Endothelial cell of umbilical vein (primary cell): ENCODE measurements at regions not wholly inside any gene's neighbourhood (a gene's known extent, or its start where the extent isn't known, plus 50 kb on each side); places are given as distances from the start of the nearest gene placed in this dataset.

Experiments
- BruUV-seq: library from RNA; stranded (reverse); fragments of 400-500 nt; replicated peaks from 2 replicates; lab custom pipeline; 2021; lab: Mats Ljungman, UMichigan
- CTCF ChIA-PET: fragments of 300-600, 350-600 bp; sonication (Branson Sonifier 250); formaldehyde crosslinking; loops from one replicate; lab custom pipeline; 2021; ENCODE audit warnings: antibody characterized with exemption, inconsistent platforms; lab: Charles Lee
- POLR2A ChIA-PET: fragments of 300-600, 350-600 bp; sonication (Branson Sonifier 250); formaldehyde crosslinking; loops from one replicate; lab custom pipeline; 2021; ENCODE audit warnings: antibody characterized with exemption, inconsistent platforms; lab: Charles Lee
- DNase-seq: peaks from one replicate; pipeline ENCODE4 v3.0.0-alpha.2; 2011; ENCODE audit warnings: low read depth, low spot score
- FAIRE-seq: peaks from 2 replicates; lab custom pipeline; 2011; peaks lifted over from hg19 to GRCh38; lab: Jason Lieb, UNC
- H2AFZ ChIP-seq: 2 replicates; pipeline ENCODE4 v1.6.0; 2012; ENCODE audit warnings: low read depth, low read length, control low read depth, inconsistent platforms
- H3K27ac ChIP-seq: 2 replicates; pipeline ENCODE4 v1.5.1; 2011; ENCODE audit warnings: low read depth, mild to moderate bottlenecking, control low read depth, low read length, moderate library complexity; ENCODE audit not compliant: insufficient read depth
- H3K27me3 ChIP-seq, 2 experiments: 2 replicates each; pipeline versions ENCODE4 v1.6.0 to v1.6.1; 2011; ENCODE audit warnings: low read length in 2 of 2, mixed read lengths in 1 of 2; ENCODE audit not compliant: control insufficient read depth in 2 of 2, insufficient read depth in 2 of 2
- H3K36me3 ChIP-seq, 2 experiments: 2 replicates in 1 of 2; 3 replicates in 1 of 2; pipeline ENCODE4 v1.5.1; 2011; ENCODE audit warnings: low read length in 2 of 2, mild to moderate bottlenecking in 1 of 2, moderate library complexity in 1 of 2; ENCODE audit not compliant: control insufficient read depth in 2 of 2, insufficient read depth in 2 of 2; ENCODE audit errors: extremely low read depth in 1 of 2
- H3K4me1 ChIP-seq: 3 replicates; pipeline ENCODE4 v1.5.1; 2011; ENCODE audit warnings: mild to moderate bottlenecking, low read length; ENCODE audit not compliant: control insufficient read depth, insufficient read depth; ENCODE audit errors: extremely low read depth
- H3K4me2 ChIP-seq: 2 replicates; pipeline ENCODE4 v1.6.1; 2011; ENCODE audit warnings: low read length, control low read depth, mixed read lengths; ENCODE audit not compliant: insufficient read depth
- H3K4me3 ChIP-seq, 3 experiments: fragments of 200-600 bp in 1 of 3; sonication (generic), shearing (Covaris generic) in 1 of 3; replicated peaks in 1 of 3; 2 replicates each; pipeline ENCODE4 v1.5.1; 2011 to 2016; ENCODE audit warnings: control low read depth in 3 of 3, low read length in 3 of 3, mild to moderate bottlenecking in 2 of 3, inconsistent platforms in 1 of 3, low read depth in 1 of 3, moderate library complexity in 1 of 3; ENCODE audit not compliant: insufficient read depth in 1 of 3
- H3K79me2 ChIP-seq: 2 replicates; pipeline ENCODE4 v1.6.0; 2012; ENCODE audit warnings: low read length, inconsistent platforms; ENCODE audit not compliant: control insufficient read depth, insufficient read depth
- H3K9ac ChIP-seq: replicated peaks from 2 replicates; pipeline ENCODE3; 2011; ENCODE audit warnings: low read length, control low read depth; ENCODE audit not compliant: insufficient read depth; ENCODE audit errors: extremely low read depth
- H3K9me1 ChIP-seq: replicated peaks from 3 replicates; pipeline ENCODE4 v1.6.0; 2011; ENCODE audit warnings: mild to moderate bottlenecking, low read length; ENCODE audit not compliant: control insufficient read depth, insufficient read depth; ENCODE audit errors: extremely low read depth
- H3K9me3 ChIP-seq: replicated peaks from 2 replicates; pipeline ENCODE4 v1.5.1; 2012; ENCODE audit warnings: low read length, inconsistent platforms; ENCODE audit not compliant: control insufficient read depth, insufficient read depth
- H4K20me1 ChIP-seq: replicated peaks from 2 replicates; pipeline ENCODE3; 2011; ENCODE audit warnings: mild to moderate bottlenecking, low read length; ENCODE audit not compliant: control insufficient read depth, insufficient read depth; ENCODE audit errors: extremely low read depth
- EZH2 ChIP-seq: IDR thresholded peaks from 2 replicates; pipeline ENCODE4 v1.6.1; 2012; ENCODE audit warnings: borderline replicate concordance, low read depth, mild to moderate bottlenecking, moderate library complexity, low read length, inconsistent platforms; ENCODE audit not compliant: severe bottlenecking
- FOS ChIP-seq: IDR thresholded peaks from 2 replicates; pipeline ENCODE4 v1.6.1; 2011; ENCODE audit warnings: mild to moderate bottlenecking, low read length, moderate library complexity, borderline replicate concordance; ENCODE audit not compliant: insufficient read depth
- GATA2 ChIP-seq: IDR thresholded peaks from 2 replicates; pipeline ENCODE4 v1.7.0; 2011; ENCODE audit warnings: low read depth, mild to moderate bottlenecking, moderate library complexity, mixed read lengths, low read length; ENCODE audit not compliant: insufficient read length, insufficient read depth
- JUN ChIP-seq: IDR thresholded peaks from 2 replicates; pipeline ENCODE4 v1.6.1; 2011; ENCODE audit warnings: borderline replicate concordance, low read depth; ENCODE audit not compliant: insufficient read length, insufficient read depth
- MYC ChIP-seq: IDR thresholded peaks from one replicate; pipeline ENCODE4 v1.6.1; 2011; ENCODE audit warnings: mild to moderate bottlenecking, low read depth, low read length
- POLR2A ChIP-seq: IDR thresholded peaks from 2 replicates; pipeline ENCODE4 v1.6.1; 2012; ENCODE audit warnings: low read depth, mild to moderate bottlenecking, control low read depth, low read length
- POLR2AphosphoS5 ChIP-seq: IDR thresholded peaks from 2 replicates; pipeline ENCODE4 v1.6.1; 2012; ENCODE audit warnings: low read depth, mild to moderate bottlenecking, control low read depth, low read length, moderate library complexity; ENCODE audit not compliant: insufficient read depth
- dilution Hi-C: fragments of 300-500 bp; cut with MboI; formaldehyde crosslinking; loops from one replicate; pipeline ENCODE4 v1.15.0; 2019; ENCODE audit warnings: low sequenced_read_pairs; ENCODE audit not compliant: extremely low pct_ligation_motif_present
- intact Hi-C: fragments of 100-400 bp; cut with micrococcal nuclease; formaldehyde crosslinking; loops from one replicate; pipeline ENCODE4 v1.10.0; 2022
- TF ChIP-seq, protein P1 (sequence below): IDR thresholded peaks from 2 replicates; pipeline ENCODE4 v1.6.1; 2011; ENCODE audit not compliant: insufficient read depth, insufficient read length
- TF ChIP-seq, protein P2 (sequence below), 2 donors: IDR thresholded peaks; 1 replicate in 1 of 2; 2 replicates in 1 of 2; pipeline ENCODE4 v1.5.1; 2011; ENCODE audit warnings: low read length in 2 of 2, mild to moderate bottlenecking in 2 of 2, moderate library complexity in 2 of 2, control low read depth in 1 of 2, inconsistent platforms in 1 of 2, low read depth in 1 of 2; ENCODE audit not compliant: insufficient read depth in 1 of 2; ENCODE audit errors: extremely low read depth in 1 of 2

DNA sequence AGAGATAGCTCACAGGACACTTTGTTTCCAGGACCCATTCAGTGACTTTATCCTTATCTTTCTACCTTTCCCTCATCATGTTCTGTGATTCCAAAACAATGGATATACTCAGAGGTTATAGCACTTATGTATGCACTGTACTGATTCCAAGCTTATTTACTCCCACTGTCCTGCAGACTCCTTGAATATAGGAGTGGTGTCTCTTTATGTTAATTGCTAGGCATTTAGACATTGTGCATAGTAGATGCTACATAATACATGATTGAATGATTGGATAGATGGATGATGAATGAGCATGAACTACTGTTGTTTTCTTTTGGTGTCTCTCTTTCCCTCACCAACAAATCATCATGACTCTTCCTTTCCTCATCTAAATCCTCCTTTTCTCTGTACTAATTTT, 279.1 kb upstream of the RAG2 start:
- FAIRE-seq (no peak), DNase-seq (no peak)
- Histone ChIP-seq H3K79me2 (no peaks in the 10 kb centered on the region), H3K4me3 (no peak overlapping the region), H2AFZ (no peak overlapping the region), H3K4me2 (no peak overlapping the region), H3K9me1 (no peaks in the 10 kb centered on the region), H3K4me1 (no peaks in the 10 kb centered on the region), H3K9me3 (no peaks in the 10 kb centered on the region), H3K9ac (no peak overlapping the region), H3K36me3 (no peaks in the 10 kb centered on the region), H3K27me3 (no peaks in the 10 kb centered on the region), H3K27ac (no peak overlapping the region), H4K20me1 (no peaks in the 10 kb centered on the region)
- ChIA-PET CTCF (no interaction called here), POLR2A (no interaction called here)
- intact Hi-C loops (no loop called here), dilution Hi-C loops (no loop called here)
- TF ChIP-seq POLR2AphosphoS5 (no peak), MYC (no peak), GATA2 (no peak), EZH2 (no peak), JUN (no peak), POLR2A (no peak), FOS (no peak)
- TF ChIP-seq, protein P1, sequence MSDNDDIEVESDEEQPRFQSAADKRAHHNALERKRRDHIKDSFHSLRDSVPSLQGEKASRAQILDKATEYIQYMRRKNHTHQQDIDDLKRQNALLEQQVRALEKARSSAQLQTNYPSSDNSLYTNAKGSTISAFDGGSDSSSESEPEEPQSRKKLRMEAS = no peak
- TF ChIP-seq, protein P2, sequence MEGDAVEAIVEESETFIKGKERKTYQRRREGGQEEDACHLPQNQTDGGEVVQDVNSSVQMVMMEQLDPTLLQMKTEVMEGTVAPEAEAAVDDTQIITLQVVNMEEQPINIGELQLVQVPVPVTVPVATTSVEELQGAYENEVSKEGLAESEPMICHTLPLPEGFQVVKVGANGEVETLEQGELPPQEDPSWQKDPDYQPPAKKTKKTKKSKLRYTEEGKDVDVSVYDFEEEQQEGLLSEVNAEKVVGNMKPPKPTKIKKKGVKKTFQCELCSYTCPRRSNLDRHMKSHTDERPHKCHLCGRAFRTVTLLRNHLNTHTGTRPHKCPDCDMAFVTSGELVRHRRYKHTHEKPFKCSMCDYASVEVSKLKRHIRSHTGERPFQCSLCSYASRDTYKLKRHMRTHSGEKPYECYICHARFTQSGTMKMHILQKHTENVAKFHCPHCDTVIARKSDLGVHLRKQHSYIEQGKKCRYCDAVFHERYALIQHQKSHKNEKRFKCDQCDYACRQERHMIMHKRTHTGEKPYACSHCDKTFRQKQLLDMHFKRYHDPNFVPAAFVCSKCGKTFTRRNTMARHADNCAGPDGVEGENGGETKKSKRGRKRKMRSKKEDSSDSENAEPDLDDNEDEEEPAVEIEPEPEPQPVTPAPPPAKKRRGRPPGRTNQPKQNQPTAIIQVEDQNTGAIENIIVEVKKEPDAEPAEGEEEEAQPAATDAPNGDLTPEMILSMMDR (IDR thresholded peaks at IDR 0.05; ENCODE audit: extremely low read depth in 1 of 2, insufficient read depth in 1 of 2, low read depth in 1 of 2, low read length in 2 of 2) = no peak
- no TSS peak for BruUV-seq
